NCI-H524 (cell line): ENCODE measurements at regions not wholly inside any gene's neighbourhood (a gene's known extent, or its start where the extent isn't known, plus 50 kb on each side); places are given as distances from the start of the nearest gene placed in this dataset.

ENCODE experiments used
- DNase-seq, 2 experiments: peaks; one replicate each; lab custom pipeline; 2025; lab: John Stamatoyannopoulos, UW

- no peak for DNase-seq
Measured at GRCh38 chr10:4343091-4343490, 482.9 kb upstream of the AKR1E2 start.

GRCh38 chr10:4338768-4339167 is 487.2 kb upstream of the AKR1E2 start:
- DNase-seq: no peak

- no peak for DNase-seq
Measured at GRCh38 chr10:4337563-4337962, 488.4 kb upstream of the AKR1E2 start.

GRCh38 chr10:4334871-4335270 is 491.1 kb upstream of the AKR1E2 start:
- no peak for DNase-seq

GRCh38 chr10:4334015-4334414 is 492.0 kb upstream of the AKR1E2 start:
- no peak for DNase-seq

GRCh38 chr10:4333459-4333894 is 492.5 kb upstream of the AKR1E2 start:
- no peak for DNase-seq

- DNase-seq: no peak
Measured at GRCh38 chr10:4332764-4333458, 493.1 kb upstream of the AKR1E2 start.

GRCh38 chr10:4331150-4331549 is 494.9 kb upstream of the AKR1E2 start:
- no peak for DNase-seq

- DNase-seq: no peak
Measured at GRCh38 chr10:4330636-4331035, 495.4 kb upstream of the AKR1E2 start.

GRCh38 chr10:4329225-4329624 is 496.8 kb upstream of the AKR1E2 start:
- DNase-seq: no peak

- no peak for DNase-seq
Measured at GRCh38 chr10:4326647-4327046, 499.4 kb upstream of the AKR1E2 start.

- no peak for DNase-seq
Measured at GRCh38 chr10:4319870-4320367, 506.1 kb upstream of the AKR1E2 start.

GRCh38 chr10:4316161-4316810 is 509.7 kb upstream of the AKR1E2 start:
- DNase-seq: no peak

- DNase-seq: no peak
Measured at GRCh38 chr10:4315551-4315950, 510.5 kb upstream of the AKR1E2 start.

GRCh38 chr10:4313051-4313450 is 513.0 kb upstream of the AKR1E2 start:
- no peak for DNase-seq

- DNase-seq: no peak
Measured at GRCh38 chr10:4312051-4312835, 513.8 kb upstream of the AKR1E2 start.

GRCh38 chr10:4310172-4310571 is 515.8 kb upstream of the AKR1E2 start:
- no peak for DNase-seq

GRCh38 chr10:4307910-4308309 is 518.1 kb upstream of the AKR1E2 start:
- DNase-seq: no peak

GRCh38 chr10:4306871-4307270 is 519.1 kb upstream of the AKR1E2 start:
- DNase-seq: no peak

GRCh38 chr10:4303045-4303444 is 518.0 kb upstream of the KLF6 start:
- peak in 1 of 2 experiments; percentile 29 for DNase-seq

- no peak for DNase-seq
Measured at GRCh38 chr10:4301291-4302045, 516.5 kb upstream of the KLF6 start.

GRCh38 chr10:4296161-4296560 is 511.2 kb upstream of the KLF6 start:
- no peak for DNase-seq
